Parathyroid adenoma (tissue), 2 donors: ENCODE measurements at regions not wholly inside any gene's neighbourhood (a gene's known extent, or its start where the extent isn't known, plus 50 kb on each side); places are given as distances from the start of the nearest gene placed in this dataset.
"Not testable (repeated sequence)": the region's sequence is repeated elsewhere in the genome, so short reads cannot be mapped to it uniquely, and the experiment has no call there.

Experiments
- H2AFZ ChIP-seq: fragments of 300-600 bp; sonication (generic); one replicate; pipeline ENCODE4 v1.7.0; 2017; ENCODE audit warnings: antibody characterized with exemption, mild to moderate bottlenecking
- H3K27ac ChIP-seq: fragments of 300-600 bp; sonication (generic); one replicate; pipeline ENCODE4 v1.7.0; 2017
- H3K27me3 ChIP-seq: fragments of 300-600 bp; sonication (generic); one replicate; pipeline ENCODE4 v1.7.0; 2017; ENCODE audit warnings: low read length; ENCODE audit not compliant: control insufficient read depth, insufficient read depth
- H3K36me3 ChIP-seq: fragments of 300-600 bp; sonication (generic); one replicate; pipeline ENCODE4 v1.7.0; 2017; ENCODE audit warnings: low read length; ENCODE audit not compliant: control insufficient read depth, insufficient read depth
- H3K4me1 ChIP-seq: fragments of 300-600 bp; sonication (generic); one replicate; pipeline ENCODE4 v1.7.0; 2017; ENCODE audit warnings: control low read depth
- H3K4me2 ChIP-seq: fragments of 300-600 bp; sonication (generic); one replicate; pipeline ENCODE4 v1.7.0; 2017; ENCODE audit warnings: low read length
- H3K4me3 ChIP-seq: fragments of 300-600 bp; sonication (generic); one replicate; pipeline ENCODE4 v1.7.0; 2017; ENCODE audit warnings: low read depth, low read length
- H3K79me2 ChIP-seq: fragments of 300-600 bp; sonication (generic); one replicate; pipeline ENCODE4 v1.7.0; 2017; ENCODE audit warnings: control low read depth
- H3K9ac ChIP-seq: fragments of 300-600 bp; sonication (generic); one replicate; pipeline ENCODE4 v1.7.0; 2017; ENCODE audit warnings: mild to moderate bottlenecking
- H3K9me3 ChIP-seq: fragments of 300-600 bp; sonication (generic); one replicate; pipeline ENCODE4 v1.7.0; 2017; ENCODE audit warnings: low read length; ENCODE audit not compliant: control insufficient read depth
- TF ChIP-seq, protein P1 (sequence below): fragments of 300-600 bp; sonication (generic); IDR thresholded peaks from one replicate; pipeline ENCODE4 v1.7.0; 2017; ENCODE audit warnings: antibody characterized with exemption, mild to moderate bottlenecking
- donor health status: primary hyperparathyroidism.

DNA sequence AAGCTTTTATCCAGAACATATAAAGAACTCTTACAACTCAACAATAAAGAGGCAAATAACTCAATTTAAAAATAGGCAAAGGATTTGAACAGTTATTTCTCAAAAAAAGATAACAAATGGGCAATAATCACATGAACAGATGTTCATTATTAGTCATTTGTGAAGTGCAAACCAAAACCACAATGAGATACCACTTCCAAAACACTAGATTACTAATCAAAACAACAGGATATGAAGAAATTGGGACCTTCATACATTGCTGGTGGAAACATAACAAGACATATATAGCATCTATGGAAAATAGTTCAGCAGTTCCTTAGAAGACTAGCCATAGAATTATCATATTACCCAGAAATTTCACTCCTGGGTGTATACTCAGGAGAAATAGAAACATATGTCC is 224.6 kb downstream of the FBXO8 start:
- TF ChIP-seq, protein P1, sequence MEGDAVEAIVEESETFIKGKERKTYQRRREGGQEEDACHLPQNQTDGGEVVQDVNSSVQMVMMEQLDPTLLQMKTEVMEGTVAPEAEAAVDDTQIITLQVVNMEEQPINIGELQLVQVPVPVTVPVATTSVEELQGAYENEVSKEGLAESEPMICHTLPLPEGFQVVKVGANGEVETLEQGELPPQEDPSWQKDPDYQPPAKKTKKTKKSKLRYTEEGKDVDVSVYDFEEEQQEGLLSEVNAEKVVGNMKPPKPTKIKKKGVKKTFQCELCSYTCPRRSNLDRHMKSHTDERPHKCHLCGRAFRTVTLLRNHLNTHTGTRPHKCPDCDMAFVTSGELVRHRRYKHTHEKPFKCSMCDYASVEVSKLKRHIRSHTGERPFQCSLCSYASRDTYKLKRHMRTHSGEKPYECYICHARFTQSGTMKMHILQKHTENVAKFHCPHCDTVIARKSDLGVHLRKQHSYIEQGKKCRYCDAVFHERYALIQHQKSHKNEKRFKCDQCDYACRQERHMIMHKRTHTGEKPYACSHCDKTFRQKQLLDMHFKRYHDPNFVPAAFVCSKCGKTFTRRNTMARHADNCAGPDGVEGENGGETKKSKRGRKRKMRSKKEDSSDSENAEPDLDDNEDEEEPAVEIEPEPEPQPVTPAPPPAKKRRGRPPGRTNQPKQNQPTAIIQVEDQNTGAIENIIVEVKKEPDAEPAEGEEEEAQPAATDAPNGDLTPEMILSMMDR = no peak
- H3K79me2 ChIP-seq = no peaks in the 10 kb centered on the region
- H3K27me3 ChIP-seq = no peaks in the 10 kb centered on the region
- H3K27ac ChIP-seq = no peak overlapping the region
- H3K36me3 ChIP-seq = no peaks in the 10 kb centered on the region
- H3K9ac ChIP-seq = no peak overlapping the region
- no peak overlapping the region for H2AFZ ChIP-seq
- no peaks in the 10 kb centered on the region for H3K9me3 ChIP-seq
- H3K4me3 ChIP-seq = no peak overlapping the region
- no peak overlapping the region for H3K4me2 ChIP-seq
- no peaks in the 10 kb centered on the region for H3K4me1 ChIP-seq

DNA sequence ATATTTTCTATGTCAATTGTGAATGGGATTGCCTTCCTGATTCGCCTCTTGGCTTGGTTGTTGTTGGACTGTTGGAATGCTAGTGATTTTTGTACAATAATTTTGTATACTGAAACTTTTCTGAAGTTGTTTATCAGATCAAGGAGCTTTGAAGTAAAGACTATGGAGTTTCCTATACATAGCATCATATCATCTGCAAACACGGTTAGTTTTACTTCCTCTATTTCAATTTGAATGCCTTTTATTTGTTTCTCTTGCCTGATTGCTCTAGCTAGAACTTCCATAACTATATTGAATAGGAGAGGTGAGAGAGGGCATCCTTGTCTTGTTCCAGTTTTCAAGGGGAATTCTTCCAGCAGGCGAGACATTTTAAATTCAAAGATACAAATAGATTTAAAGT is 226.5 kb downstream of the FBXO8 start:
- Histone ChIP-seq H3K9me3 (no peaks in the 10 kb centered on the region), H3K4me1 (no peaks in the 10 kb centered on the region), H3K4me2 (no peak overlapping the region), H2AFZ (no peak overlapping the region), H3K36me3 (no peaks in the 10 kb centered on the region), H3K4me3 (no peak overlapping the region), H3K27me3 (no peaks in the 10 kb centered on the region), H3K9ac (no peak overlapping the region), H3K27ac (no peak overlapping the region), H3K79me2 (no peaks in the 10 kb centered on the region)
- TF ChIP-seq, protein P1 = no peak

DNA sequence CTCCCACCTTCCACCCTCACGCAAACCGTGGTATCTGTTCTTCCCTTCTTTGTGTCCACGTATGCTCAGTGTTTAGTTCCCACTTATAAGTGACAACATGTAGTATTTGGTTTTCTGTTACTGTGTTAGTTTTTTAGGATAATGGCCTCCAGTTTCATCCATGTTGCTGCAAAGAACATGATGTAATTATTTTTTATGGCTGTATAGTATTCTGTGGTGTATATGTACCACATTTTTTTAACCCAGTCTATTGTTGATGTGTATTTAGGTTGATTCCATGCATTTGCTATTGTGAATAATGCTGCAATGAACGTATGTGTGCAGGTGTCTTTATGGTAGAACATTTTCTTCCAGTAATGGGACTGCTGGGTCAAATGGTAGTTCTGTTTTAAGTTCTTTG is 228.1 kb downstream of the FBXO8 start:
- Histone ChIP-seq H3K4me3 (no peak overlapping the region), H3K79me2 (no peaks in the 10 kb centered on the region)

DNA sequence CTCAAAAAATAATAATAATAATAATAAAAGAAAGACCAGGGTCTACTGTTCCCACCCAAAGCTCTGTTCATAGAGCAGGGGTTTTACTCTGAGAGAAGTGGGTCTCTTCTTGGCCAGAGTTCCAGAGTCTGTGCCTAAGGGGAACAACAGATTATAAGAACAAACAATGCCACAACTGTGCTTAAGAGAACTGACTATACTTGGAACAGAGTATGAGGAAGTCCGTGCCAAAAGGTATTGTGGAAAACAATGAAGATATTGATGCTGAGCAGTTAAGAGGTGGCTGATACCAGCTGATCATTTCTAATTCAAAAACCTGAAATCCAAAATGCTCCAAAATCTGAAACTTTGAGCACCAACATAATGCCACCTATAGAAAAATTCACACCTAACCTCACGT is 229.6 kb downstream of the FBXO8 start:
- no peak overlapping the region for H2AFZ ChIP-seq
- no peak overlapping the region for H3K9ac ChIP-seq
- H3K4me1 ChIP-seq = no peaks in the 10 kb centered on the region
- TF ChIP-seq, protein P1 = no peak
- H3K9me3 ChIP-seq = no peaks in the 10 kb centered on the region
- no peak overlapping the region for H3K4me3 ChIP-seq
- no peaks in the 10 kb centered on the region for H3K79me2 ChIP-seq
- no peak overlapping the region for H3K4me2 ChIP-seq
- no peaks in the 10 kb centered on the region for H3K27me3 ChIP-seq
- H3K27ac ChIP-seq = no peak overlapping the region
- no peaks in the 10 kb centered on the region for H3K36me3 ChIP-seq

More for the DNA sequence above, 228.1 kb downstream of the FBXO8 start:
- no peaks in the 10 kb centered on the region for H3K27me3 ChIP-seq
- H3K9ac ChIP-seq = no peak overlapping the region
- H3K9me3 ChIP-seq = no peaks in the 10 kb centered on the region
- H3K27ac ChIP-seq = no peak overlapping the region
- no peaks in the 10 kb centered on the region for H3K4me1 ChIP-seq
- H3K4me2 ChIP-seq = no peak overlapping the region
- no peaks in the 10 kb centered on the region for H3K36me3 ChIP-seq
- no peak overlapping the region for H2AFZ ChIP-seq
- TF ChIP-seq, protein P1 = no peak

DNA sequence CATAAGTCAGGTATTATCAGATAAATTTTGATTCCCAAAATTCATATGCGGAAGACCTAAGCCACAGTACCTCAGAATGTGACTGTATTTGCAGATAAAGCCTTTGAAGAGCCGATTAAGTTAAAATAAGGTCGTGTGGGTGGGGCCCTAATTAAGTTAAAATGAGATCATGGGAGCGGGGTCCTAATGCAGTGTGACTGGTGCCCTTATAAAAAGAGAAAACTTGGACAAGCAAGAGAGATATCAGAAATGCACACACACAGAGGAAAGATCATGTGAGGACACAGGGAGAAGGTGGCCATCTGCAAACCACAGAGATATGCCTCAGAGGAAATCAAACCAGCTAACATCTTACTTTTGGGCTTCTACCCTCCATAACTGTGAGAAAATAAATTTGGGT is 236.1 kb downstream of the FBXO8 start:
- Histone ChIP-seq H3K4me3 (no peak overlapping the region), H3K4me1 (no peaks in the 10 kb centered on the region), H3K79me2 (no peaks in the 10 kb centered on the region), H3K27me3 (no peaks in the 10 kb centered on the region), H3K4me2 (no peak overlapping the region), H3K9ac (no peak overlapping the region), H3K27ac (no peak overlapping the region), H3K9me3 (no peaks in the 10 kb centered on the region), H3K36me3 (no peaks in the 10 kb centered on the region), H2AFZ (no peak overlapping the region)
- TF ChIP-seq, protein P1 = no peak

DNA sequence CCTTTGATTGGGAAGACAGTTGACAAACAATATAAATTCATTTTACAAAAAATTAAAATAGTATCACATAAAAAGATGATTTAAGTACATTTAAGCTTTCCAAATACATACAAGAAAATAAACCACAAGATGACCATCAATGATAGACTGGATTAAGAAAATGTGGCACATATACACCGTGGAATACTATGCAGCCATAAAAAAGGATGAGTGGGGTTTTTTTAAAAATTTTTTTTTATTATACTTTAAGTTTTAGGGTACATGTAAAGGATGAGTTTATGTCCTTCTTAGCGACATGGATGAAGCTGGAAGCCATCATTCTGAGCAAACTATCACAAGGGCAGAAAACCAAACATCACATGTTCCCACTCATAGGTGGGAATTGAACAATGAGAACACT is 237.6 kb downstream of the FBXO8 start:
- H3K9me3 ChIP-seq, H3K79me2 ChIP-seq, H3K4me2 ChIP-seq, H3K36me3 ChIP-seq, H3K9ac ChIP-seq, H3K27ac ChIP-seq, H3K27me3 ChIP-seq, H2AFZ ChIP-seq, H3K4me1 ChIP-seq, H3K4me3 ChIP-seq: not testable (repeated sequence)
